ENCODE measurements at regions not wholly inside any gene's neighbourhood (a gene's known extent, or its start where the extent isn't known, plus 50 kb on each side); places are given as distances from the start of the nearest gene placed in this dataset.

- no peak for TF ChIP-seq POLR2A (IDR thresholded peaks at IDR 0.05; ENCODE audit: low read depth, low read length)
- no peak for TF ChIP-seq POLR2AphosphoS5 (IDR thresholded peaks at IDR 0.05; ENCODE audit: low read depth, low read length)
- no peak for TF ChIP-seq TAF1 (IDR thresholded peaks at IDR 0.05; ENCODE audit: low read depth, low read length)
- TF ChIP-seq PAX5 (IDR thresholded peaks at IDR 0.05; ENCODE audit: insufficient read depth, low read length, severe bottlenecking), result no peak
- no peak for TF ChIP-seq POU2F2 (IDR thresholded peaks at IDR 0.05; ENCODE audit: low read depth, low read length)
Observed at GRCh38 chr12:91744597-91744996, 401.0 kb downstream of the BTG1 start.

All from GM12891 (cell line).